Muscle of back (tissue), 3 donors: ENCODE measurements at regions not wholly inside any gene's neighbourhood (a gene's known extent, or its start where the extent isn't known, plus 50 kb on each side); places are given as distances from the start of the nearest gene placed in this dataset.
"Not testable (repeated sequence)": the region's sequence is repeated elsewhere in the genome, so short reads cannot be mapped to it uniquely, and the experiment has no call there.

Experiments
- DNase-seq, 3 donors: peaks; one replicate each; pipeline versions ENCODE4 v3.0.0 to v3.0.0-alpha.2; 2013

DNA sequence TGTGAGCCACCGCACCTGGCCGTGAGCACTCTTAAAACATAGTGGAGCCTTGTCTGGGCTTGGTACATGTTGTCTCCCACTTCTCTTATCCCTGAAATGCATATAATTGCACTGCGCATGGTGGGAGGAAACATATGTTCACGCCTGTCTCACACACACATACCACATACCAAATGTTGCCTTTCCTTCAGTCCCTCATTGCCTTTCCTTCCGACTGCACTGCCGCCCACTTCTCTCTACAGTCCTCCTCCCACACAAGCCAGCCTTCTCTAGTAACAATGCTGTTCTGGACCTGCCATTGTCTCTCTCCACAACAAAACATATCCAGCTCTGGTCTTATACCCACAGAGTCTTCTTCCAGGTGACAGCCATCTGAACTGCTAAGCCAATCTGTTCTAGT lies 88.3 kb upstream of the PTHLH start:
- DNase-seq, result no peak

DNA sequence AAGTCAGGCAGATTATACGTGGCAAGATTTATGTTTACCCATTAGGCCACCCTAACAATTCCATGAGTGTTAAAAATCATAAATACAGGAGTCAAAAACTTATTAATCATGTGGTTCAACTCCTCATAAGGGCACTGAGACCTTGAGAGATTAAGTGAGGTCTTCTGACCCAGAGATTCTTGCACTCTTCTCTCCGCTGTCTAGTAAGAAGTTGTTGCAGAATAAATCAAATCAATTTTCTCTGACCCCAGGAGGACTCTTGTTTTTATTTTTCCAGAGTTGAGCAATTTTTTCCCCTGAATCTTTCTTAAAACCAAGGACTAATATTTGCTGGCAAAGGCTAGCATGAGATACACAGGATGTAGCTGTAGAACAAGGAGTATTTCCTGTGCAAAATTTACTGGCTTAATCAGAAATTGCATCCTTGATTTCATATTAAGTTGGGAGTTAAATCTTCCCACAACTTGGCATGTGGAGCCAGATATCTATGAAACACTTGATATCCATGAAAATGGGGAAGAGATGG lies 90.9 kb upstream of the PTHLH start:
- no peak for DNase-seq

DNA sequence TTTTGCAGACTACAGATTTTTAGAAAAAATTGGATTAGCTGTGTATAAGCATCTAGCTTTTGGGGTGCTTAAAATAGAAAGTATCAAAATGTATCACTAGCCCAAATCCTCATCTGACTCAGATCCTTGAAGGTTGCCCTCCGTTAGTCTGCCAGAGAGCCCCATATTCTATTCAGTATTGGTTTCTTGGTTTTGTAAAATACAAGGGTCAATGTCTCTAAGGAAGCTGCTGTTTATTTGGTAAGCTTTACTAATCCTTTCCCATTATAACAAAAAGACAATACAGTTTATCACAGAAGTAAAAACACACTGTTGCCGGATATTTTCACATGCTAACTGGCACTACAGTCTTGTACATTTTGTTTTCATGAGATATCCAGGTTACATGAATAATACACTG lies 92.8 kb upstream of the PTHLH start:
- DNase-seq, result no peak

DNA sequence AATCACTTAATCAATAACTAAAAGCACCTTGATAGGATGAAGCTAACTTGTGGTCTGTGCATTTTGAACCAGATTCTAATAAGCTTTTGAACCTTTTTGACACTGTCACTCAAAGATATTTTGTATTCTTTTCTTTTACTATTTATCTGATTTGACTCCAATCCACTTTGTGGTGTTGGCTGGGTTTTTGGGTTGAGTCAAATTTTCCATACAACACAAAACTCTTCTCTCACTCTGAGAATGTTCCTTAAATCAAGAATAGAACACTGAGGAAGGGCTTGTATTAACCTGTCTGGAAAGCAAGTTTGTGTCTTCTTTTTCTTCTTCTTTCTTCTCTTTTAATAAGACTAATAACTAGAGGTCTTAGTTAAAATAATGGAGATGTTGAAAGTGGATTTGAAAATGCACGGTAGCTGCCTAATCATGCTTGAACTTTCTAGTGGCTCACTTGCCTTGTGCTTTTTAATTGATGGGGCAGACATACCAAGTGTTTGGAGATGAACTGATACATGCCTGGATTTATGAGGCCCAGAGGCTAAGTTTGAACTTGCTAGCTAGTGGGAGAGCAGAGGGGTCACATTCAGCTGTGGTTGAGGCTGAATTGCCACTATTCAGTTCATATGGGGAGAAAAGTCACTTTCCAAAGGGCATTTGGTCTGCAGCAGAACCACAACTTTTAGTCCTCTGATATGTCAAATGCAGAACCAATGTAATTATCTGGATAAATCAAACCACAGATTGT lies 93.5 kb upstream of the PTHLH start:
- DNase-seq, result no peak

DNA sequence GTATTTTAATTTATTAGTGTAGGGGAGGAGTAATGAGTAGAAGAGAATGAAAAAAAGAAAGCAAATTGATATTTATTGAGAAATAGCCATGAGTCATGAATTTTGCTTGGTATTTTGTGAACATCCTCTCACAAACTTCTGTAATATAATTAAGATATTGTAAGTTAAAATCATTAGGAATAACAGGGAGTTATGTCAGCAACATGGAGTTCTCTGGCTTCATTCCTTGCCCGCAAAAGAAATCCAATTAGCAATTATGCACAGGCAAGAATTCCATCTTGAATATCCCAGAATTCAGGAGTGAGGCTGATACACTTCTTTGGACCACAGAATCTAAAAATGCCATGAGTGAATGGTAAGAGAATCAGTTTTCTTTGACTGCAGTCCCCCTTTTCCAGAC lies 94.3 kb upstream of the PTHLH start:
- no peak for DNase-seq

DNA sequence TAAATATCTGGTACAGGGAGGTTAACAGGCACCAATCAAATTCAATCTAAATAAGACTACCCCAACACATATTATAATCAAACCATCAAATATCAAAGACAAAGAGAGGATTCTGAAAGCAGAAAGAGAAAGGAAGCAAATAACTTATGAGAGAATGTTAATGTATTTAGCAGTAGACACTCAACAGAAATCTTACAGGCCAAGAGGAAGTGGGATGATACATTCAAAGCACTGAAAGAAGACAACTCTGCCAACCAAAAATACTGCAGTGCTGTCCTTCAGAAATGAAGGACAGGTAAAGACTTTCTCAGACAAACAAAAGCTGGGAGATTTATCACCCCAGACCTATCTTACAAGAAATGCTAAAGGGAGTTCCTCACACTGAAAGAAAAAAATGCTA lies 95.9 kb upstream of the PTHLH start:
- DNase-seq, result no peak

DNA sequence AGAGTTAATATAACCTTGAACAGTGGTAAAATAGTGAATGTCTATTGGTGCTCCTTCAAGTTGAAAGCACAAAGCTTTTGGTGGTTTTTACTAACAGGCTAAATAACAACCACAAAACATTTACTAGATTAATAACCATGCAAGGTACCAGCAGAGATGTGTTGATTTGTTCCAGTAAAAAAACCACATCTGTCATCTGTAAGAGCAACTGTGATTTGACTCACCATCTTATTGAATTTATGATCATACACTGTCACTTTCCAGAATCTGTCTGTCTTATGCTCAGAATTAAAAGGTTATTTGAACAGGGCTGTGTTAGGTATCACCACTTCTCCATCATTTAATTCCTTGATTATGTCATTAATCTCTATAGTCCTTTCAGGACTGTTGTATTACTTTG lies 107.0 kb upstream of the PTHLH start:
- DNase-seq, result no peak

DNA sequence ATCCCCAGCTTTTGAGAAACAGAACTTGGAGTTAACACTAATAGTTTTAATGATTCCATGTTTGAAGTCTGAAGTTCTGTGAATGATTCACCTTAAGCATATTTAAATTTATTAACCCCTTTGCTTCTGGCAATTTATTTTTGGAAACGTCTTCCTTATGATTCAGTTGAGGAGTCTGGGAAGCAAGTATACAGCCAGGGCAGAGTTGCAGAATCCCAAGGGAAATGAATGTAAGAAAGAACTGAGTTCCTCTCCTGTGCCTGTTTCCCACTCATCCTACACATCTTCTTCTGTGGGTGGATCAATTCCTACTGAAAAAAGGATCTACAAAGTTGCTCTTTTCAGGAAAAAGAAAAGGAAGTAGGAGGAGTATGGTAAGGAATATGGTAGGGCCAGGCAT lies 108.2 kb upstream of the CCDC91 start:
- peak in 1 of 3 donors; percentile 29 for DNase-seq

DNA sequence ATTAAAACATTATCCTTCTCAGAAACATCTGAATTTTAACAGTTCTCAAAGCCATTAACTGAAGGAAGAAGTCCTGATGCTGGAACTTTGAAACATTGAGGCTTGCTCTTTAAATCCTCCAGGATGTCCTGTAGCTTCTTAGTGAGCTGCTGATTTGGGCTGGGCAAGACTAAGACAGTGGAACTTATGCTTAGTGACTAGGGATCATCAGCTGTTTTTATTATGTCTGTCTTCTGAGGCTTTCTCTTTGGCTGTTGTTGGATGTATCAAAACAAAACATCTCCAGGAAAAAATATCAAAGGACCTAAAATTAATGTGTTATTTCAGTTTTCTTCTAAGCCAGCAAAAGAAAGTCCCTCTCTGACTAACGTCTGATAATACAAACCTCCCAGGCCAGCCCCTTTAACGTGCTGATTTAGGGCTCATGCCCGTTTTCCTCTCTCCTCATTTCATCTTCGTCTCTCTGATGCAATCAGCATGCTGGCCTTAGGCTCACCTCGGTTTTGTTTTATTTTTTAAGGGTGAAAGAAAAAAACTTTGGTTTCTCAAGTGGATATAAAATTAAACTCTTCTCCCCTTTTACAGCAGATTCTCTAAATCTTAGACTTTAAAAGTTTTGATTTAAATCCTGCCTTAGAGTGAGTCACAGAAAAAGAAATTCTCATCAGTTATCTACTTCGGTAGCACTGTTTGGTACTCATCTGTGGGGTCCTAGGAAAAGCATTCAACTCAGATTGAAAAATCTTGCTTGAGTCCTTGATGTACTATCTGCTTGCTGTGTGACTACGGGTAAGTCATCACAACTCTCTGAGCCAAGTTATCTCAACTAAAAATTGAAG lies 106.2 kb upstream of the CCDC91 start:
- no peak for DNase-seq

DNA sequence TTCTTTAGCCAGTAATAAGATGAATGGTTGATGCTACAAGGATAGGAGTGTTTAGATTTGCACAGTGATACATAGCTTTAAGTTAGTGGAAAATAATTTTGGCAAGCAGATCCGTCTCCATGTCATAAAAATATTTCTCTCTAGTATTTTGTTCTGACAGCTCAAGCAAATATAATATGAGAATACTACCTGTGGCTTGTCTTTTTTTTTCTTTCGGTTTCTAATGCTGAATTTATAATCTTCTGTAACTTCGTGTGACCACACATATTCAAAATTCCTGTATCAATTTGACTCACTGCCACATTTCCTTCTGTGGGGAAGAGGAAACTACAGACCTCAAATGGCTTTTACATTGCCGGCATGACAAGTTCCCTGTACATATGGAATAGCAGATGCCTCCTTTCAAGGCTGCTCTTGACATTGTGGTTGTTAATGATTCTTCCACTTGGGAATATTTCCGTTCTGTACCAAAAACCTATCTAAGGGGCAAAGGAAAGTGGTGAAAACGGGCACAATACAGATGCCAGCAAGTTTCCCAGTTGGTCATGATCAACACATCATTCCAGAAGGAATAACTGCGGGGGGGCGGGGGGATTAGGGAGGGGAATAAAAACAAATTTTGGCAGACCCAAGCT lies 103.6 kb upstream of the CCDC91 start:
- no peak for DNase-seq

DNA sequence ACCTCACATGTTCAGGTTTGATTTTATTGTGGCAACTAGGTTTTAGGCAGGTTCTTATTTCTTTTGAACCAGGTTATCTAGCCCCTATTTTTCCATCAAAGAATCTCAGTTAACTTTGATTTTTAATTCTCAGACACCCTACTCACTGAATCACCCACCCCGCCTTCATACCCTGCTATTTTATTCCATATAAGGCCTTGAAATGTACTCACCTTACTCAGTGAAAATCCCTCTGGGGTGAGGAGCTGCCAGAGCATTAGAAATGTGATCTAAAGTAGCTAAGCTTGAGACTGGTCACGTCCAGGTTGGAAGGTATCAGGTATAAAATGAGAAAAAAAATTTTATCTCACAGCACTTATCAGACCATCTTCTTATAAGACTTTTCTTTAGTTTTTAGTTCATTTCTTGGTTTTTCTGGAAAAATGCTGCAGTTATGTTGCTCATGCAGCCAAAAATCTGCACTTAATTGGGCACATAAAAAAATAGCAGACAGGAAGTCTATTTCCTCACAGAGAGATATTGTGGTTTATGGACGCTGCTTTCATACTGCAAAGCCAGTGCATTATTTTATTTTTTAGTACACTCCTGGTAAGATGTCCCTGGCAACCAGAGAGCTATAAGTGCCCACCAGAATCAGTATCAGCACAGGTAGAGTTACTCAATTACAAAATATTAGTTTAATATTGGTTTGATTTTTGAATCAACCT lies 101.5 kb upstream of the CCDC91 start:
- DNase-seq, result no peak

DNA sequence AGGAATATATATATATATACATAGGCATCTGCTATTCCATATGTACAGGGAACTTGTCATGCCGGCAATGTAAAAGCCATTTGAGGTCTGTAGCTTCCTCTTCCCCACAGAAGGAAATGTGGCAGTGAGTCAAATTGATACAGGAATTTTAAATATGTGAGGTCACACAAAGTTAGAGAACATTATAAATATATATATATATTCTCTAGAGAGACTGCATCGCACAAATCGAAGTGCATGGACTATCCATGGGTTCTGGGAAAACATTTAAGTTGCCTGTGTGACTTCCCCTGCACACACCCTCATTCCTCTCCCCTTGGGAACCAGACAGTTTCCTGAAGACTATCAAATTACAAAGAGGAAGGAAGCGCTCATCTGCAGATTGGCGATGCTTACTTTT lies 100.9 kb upstream of the CCDC91 start:
- peak; percentile 36 to 66 (median 45) for DNase-seq

DNA sequence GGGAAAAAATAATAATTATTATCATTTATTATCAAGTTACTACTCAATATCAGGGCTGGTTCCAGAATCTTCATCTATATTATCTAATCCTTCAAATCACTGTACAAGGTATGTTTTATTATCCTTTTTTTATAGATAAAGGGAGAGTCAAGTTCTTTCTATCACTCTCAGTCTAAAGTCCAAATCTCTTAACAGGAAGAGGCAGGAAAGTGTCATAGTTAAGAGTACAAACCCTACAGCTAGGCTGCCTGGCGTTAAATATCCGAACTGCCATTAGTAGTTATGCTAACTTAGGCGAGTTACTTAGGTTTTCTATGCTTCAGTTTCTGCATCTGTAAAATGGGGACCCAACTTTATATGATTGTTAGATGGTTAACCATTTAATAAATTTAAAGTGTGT lies 99.4 kb upstream of the CCDC91 start:
- DNase-seq, result no peak

DNA sequence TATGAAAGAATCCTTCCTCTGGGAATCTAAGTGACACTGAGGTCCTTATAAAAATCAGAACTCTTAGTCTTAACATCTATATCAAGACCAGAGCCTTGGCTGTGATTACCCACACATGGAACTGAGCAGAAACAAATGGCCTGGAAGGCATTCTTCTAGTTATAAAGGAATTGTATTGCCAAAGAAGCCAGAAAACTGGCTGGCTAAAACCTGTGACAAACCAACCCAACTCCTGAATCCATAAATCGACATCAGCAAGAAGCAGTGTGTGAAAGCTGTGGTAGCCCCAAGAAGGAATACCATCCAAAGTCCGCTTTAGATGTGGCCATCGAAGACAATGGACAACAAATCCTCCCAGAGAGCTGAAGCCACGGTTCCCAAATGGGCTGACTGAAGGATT lies 97.9 kb upstream of the CCDC91 start:
- DNase-seq, result no peak

DNA sequence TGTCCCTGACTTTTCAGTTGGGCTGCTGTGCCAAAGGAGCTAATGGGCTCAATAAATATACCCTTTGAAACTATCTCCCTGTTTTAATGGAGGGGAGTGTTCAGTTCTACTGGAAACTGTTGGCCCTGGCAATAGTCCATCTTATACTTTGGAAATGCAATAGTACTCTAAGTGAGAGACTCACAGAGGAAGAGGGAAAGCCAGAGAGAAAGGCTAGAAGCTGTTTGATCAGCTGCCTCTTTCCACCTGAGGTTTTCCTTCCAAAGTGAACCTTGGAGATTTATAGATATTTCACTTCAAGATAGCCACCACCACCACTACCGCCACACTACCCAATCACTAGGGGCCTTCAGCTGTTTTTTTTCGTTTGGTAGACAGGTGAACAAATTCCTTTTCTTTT lies 93.6 kb upstream of the CCDC91 start:
- no peak for DNase-seq

DNA sequence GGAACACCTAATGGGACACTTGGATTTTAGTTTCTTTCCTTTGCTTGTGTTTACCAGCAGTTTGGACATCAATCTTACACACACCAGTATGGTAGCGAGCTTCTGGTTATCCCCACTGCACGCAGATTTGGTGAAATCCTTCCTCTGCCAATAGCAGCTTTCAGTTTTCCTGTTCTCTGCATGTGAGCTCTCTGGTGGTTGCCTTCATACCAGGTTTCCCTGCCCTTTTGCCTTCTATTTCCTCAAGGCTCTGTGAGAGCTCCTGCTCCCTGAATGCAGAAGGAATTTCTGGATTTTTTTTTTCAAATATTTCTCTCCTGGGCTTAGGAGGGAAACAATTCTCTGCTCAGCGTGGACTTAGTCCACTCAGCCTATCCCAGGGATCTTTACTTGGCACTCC lies 93.0 kb upstream of the CCDC91 start:
- no peak for DNase-seq

DNA sequence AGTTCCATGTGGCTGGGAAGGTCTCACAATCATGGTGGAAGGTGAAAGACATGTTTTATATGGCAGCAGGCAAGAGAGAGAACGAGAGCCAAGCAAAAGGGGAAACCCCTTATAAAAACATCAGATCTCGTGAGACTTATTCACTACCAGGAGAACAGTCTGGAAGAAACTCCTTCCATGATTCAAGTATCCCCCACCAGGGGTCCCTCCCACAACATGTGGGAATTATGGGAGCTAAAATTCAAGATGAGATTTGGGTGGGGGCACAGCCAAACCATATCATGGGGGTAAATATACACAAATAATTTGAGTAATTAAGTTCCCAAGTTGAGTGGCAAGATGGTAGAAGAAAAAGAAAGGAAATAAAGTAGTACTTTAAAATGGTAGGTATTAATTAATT lies 91.0 kb upstream of the CCDC91 start:
- not testable (repeated sequence) for DNase-seq

DNA sequence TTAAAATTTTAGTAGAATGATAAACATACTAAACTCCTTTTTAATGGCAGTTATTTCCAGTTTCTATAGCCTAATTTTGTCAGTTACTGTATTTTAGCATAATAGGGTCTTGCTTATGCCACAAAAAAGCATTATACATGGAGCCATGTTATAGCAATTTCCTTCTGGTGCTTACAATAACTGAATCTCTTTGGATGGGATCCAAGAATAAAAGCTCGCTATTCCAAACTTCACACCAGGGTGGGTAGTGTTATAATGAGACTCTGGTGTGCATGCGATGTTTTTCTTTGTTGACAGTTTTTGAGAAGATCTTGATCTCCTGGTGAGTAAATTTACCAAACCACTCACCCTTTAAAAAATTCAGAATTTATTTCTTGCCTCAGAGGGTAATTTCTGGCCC lies 90.4 kb upstream of the CCDC91 start:
- DNase-seq, result no peak

DNA sequence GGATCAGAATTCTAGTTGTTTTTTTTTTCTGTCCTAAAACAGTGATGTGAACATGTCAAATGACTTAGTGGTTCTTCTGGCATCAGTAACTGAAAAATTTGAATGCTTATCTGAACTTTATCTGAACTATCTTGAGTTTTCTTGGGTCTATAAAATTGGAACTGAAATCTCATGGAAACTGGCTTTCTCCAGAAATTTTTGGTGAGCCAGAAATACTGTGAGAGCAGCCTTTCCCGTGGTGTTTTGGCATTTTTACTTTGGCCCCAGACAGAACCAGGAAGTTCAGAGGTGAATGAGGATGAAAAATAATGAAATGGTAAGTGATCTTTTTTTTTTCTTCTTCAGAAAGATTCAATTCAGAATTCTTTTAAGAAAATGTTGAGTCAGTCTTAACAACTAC lies 89.5 kb upstream of the CCDC91 start:
- DNase-seq, result no peak

DNA sequence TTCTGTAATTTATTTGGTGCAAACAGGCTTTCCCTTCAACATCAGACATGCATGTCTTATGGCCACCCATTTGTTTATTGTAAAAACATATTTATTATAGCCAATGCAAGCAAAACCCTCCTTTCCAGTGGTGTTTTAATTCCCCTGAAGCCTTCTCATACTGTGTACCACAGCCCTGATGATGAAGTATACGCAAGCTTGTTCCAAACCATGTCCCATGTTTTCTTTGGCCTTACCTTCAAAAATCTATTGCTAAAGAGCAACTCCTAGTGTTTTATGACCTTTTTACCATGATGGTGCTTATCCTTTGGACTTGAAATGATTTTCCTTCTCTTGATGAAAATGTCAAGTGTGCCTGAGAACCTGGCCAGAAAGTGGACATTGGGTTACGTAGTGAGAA lies 85.9 kb upstream of the CCDC91 start:
- peak in 1 of 3 donors; percentile 32 for DNase-seq

DNA sequence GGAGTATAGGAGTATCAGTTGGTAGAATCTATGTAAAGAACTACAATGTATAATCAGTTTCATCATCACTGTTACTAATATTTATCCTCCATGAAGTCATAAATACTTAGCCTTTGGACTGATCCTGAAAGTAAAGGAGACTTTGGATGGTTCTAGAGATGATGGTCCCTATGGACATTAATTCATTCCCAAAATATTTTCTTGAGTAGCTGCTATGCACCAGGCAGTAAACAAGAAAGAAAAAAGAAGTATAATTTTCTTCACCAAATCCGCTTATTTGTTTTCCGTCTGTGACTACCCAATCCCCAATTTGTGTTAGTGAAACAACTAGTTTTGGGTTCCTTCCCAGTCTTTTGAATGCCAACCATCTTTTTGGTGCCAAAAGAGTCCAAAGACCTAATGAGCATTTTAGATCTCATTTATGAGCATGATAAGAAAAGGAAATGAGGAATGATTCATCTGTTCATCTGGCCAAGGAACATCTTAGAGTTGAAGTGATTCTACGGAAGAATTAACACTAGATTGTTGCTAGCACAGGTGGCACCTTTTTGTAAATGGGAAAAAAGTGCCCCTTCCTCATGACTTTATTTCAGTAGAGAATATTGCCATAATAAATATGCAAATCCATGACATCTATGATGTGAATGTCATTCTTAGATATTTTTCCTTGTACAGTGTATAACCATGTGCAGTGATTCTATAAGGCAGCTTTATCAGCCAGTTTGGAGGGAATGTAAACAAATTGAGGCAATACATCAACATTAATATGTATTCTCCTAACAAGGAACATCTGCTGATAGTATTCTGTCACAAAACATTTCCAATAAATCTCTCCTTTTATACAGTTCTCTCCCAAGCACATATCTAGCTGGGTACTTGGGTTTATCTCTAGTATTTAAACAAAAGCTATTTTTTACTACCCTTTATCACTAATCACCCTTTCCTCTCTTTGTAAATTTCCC lies 85.1 kb upstream of the CCDC91 start:
- peak in 1 of 3 donors; percentile 46 for DNase-seq
